ENCODE measurements at regions not wholly inside any gene's neighbourhood (a gene's known extent, or its start where the extent isn't known, plus 50 kb on each side); places are given as distances from the start of the nearest gene placed in this dataset.
A peak's percentile ranks its signal among the peaks of the same experiment; 100 is the strongest.
"Not testable (repeated sequence)": the region's sequence is repeated elsewhere in the genome, so short reads cannot be mapped to it uniquely, and the experiment has no call there.

DNA sequence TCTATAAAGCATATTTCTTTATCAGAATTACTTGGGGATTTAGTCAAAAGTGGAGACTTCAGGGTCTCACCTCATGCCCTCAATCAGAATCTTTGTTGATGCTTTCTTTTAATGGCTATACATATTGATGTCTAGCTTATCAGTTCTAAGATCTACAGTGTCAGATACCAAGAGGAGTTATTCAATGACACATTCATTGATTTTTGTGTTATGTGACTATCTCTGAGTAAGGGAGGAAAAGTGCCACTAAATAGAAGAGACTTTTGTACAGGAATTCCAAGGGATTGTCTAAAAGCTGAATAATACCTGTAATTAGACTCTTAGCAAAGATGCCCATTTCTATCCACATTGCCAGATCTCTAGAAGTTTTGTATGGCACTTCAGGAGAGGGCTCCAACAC is 87.2 kb downstream of the HLX start:
- no peaks in the 10 kb centered on the region for H3K9me2 ChIP-seq (replicated peaks; ENCODE audit: low read length)
- H3K4me3 ChIP-seq (ENCODE audit: low read length), result no peak overlapping the region
- peak overlapping the region; percentile 31 for H3K27ac ChIP-seq (ENCODE audit: low read length)
- peak overlapping the region; percentile 42 for H3K4me2 ChIP-seq (ENCODE audit: low read length)
- CTCF ChIA-PET, result no interaction called here
- no peaks in the 10 kb centered on the region for H3K27me3 ChIP-seq (ENCODE audit: low read length)
- no peaks in the 10 kb centered on the region for H3K9me3 ChIP-seq (ENCODE audit: low read length)
- BruUV-seq (replicated peaks), result no TSS peak
- H3K36me3 ChIP-seq (ENCODE audit: low read depth, low read length), result no peaks in the 10 kb centered on the region
- TF ChIP-seq EZH2phosphoT487 (IDR thresholded peaks at IDR 0.05; ENCODE audit: borderline replicate concordance, low read length), result no peak
- no peak for TF ChIP-seq EZH2 (IDR thresholded peaks at IDR 0.05; ENCODE audit: low read length, unreplicated experiment)
- TF ChIP-seq, protein P1, sequence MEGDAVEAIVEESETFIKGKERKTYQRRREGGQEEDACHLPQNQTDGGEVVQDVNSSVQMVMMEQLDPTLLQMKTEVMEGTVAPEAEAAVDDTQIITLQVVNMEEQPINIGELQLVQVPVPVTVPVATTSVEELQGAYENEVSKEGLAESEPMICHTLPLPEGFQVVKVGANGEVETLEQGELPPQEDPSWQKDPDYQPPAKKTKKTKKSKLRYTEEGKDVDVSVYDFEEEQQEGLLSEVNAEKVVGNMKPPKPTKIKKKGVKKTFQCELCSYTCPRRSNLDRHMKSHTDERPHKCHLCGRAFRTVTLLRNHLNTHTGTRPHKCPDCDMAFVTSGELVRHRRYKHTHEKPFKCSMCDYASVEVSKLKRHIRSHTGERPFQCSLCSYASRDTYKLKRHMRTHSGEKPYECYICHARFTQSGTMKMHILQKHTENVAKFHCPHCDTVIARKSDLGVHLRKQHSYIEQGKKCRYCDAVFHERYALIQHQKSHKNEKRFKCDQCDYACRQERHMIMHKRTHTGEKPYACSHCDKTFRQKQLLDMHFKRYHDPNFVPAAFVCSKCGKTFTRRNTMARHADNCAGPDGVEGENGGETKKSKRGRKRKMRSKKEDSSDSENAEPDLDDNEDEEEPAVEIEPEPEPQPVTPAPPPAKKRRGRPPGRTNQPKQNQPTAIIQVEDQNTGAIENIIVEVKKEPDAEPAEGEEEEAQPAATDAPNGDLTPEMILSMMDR (conservative IDR thresholded peaks at IDR 0.05; ENCODE audit: low read depth, low read length), result no peak
- no peak overlapping the region for H3K9ac ChIP-seq (ENCODE audit: low read length)
- no peaks in the 10 kb centered on the region for H3K79me2 ChIP-seq (ENCODE audit: low read length)
- intact Hi-C loops (cut with micrococcal nuclease), result no loop called here
- no peak overlapping the region for H2AFZ ChIP-seq (ENCODE audit: low read length)
- DNase-seq (peak; percentile 76), ATAC-seq (peak; percentile 59)
- peaks cover 7% of the 10 kb centered on the region for H3F3A ChIP-seq (ENCODE audit: low read length, unreplicated experiment)
- H3K4me1 ChIP-seq (ENCODE audit: insufficient read depth, low read length), result peaks cover 35% of the 10 kb centered on the region
- H4K20me1 ChIP-seq (ENCODE audit: low read length), result no peaks in the 10 kb centered on the region
- POLR2A ChIA-PET (ENCODE audit: unreplicated experiment), result no interaction called here

DNA sequence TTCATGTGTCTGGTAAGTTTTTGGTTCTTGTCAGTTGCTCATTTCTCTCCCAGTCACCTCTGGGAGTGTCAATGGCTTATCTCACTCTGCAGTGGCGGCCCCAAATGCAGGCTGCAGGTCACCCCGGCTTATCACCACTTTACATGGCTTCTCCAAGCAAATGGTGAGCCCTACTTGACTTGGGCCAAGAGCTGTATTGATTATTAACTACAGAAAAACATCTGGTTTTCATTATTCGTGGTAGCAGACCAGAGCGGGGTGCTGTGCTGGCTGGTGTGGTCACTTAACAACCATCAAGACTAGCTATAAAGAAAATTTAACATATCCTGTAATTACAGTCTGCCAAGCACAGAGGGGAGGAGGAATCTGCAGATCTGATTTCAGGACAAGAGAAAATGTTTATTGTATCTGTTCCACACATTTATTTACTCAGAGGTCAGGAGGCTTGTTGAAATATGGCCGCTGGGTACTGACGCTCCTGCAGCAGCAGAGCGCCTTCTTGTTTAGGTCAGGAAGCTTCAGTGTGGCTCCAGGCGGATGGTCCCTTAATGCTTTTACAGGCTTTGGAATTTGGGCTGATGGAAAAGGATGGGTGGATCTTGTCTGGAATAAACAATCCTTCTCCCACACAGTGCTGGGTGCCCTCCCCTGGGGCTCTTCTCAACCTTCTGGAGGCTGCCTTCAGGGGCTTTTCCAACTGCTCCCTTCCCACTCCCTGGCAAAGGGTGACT is 87.8 kb downstream of the HLX start:
- POLR2A ChIA-PET (ENCODE audit: unreplicated experiment), result no interaction called here
- CTCF ChIA-PET, result no interaction called here
- H3K9me3 ChIP-seq (ENCODE audit: low read length), result no peaks in the 10 kb centered on the region
- no peaks in the 10 kb centered on the region for H3K36me3 ChIP-seq (ENCODE audit: low read depth, low read length)
- H3K79me2 ChIP-seq (ENCODE audit: low read length), result no peaks in the 10 kb centered on the region
- H3K27ac ChIP-seq (ENCODE audit: low read length), result peak overlapping the region; percentile 31
- BruUV-seq (replicated peaks), result no TSS peak
- H3K9me2 ChIP-seq (replicated peaks; ENCODE audit: low read length), result no peaks in the 10 kb centered on the region
- H3K4me2 ChIP-seq (ENCODE audit: low read length), result peak overlapping the region; percentile 42
- H2AFZ ChIP-seq (ENCODE audit: low read length), result no peak overlapping the region
- intact Hi-C loops (cut with micrococcal nuclease), result no loop called here
- peaks cover 7% of the 10 kb centered on the region for H3F3A ChIP-seq (ENCODE audit: low read length, unreplicated experiment)
- ATAC-seq (peak; percentile 37; the same call in 1 of the 2 replicates), DNase-seq (no peak)
- no peaks in the 10 kb centered on the region for H4K20me1 ChIP-seq (ENCODE audit: low read length)
- TF ChIP-seq EZH2phosphoT487 (IDR thresholded peaks at IDR 0.05; ENCODE audit: borderline replicate concordance, low read length), result no peak
- TF ChIP-seq EZH2 (IDR thresholded peaks at IDR 0.05; ENCODE audit: low read length, unreplicated experiment), result no peak
- TF ChIP-seq, protein P1 (conservative IDR thresholded peaks at IDR 0.05; ENCODE audit: low read depth, low read length), result no peak
- no peak overlapping the region for H3K4me3 ChIP-seq (ENCODE audit: low read length)
- no peak overlapping the region for H3K9ac ChIP-seq (ENCODE audit: low read length)
- no peaks in the 10 kb centered on the region for H3K27me3 ChIP-seq (ENCODE audit: low read length)
- peaks cover 30% of the 10 kb centered on the region for H3K4me1 ChIP-seq (ENCODE audit: insufficient read depth, low read length)

DNA sequence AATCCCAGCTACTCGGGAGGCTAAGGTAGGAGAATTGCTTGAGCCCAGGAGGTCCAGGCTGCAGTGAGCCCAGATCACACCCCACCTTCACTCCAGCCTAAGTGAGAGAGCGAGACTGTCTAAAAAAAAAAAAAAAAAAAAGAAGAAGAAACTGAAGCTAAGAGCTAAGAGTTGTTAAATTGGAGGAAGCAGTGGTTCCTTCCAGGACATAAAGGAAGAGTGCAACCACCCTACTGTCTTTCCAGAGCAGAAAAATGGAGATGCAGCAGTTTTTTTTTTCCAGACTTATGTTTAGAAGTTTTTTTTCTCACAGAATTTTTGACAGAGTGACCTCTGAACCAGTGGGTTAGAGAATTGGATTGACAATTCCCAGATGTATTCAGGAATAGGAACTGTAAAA is 88.7 kb downstream of the HLX start:
- ATAC-seq (no peak), DNase-seq (no peak)
- POLR2A ChIA-PET (ENCODE audit: unreplicated experiment), result no interaction called here
- no TSS peak for BruUV-seq (replicated peaks)
- Histone ChIP-seq H3K27me3 (ENCODE audit: low read length) (no peaks in the 10 kb centered on the region), H4K20me1 (ENCODE audit: low read length) (no peaks in the 10 kb centered on the region), H3K79me2 (ENCODE audit: low read length) (no peaks in the 10 kb centered on the region), H2AFZ (ENCODE audit: low read length) (no peak overlapping the region), H3K9me3 (ENCODE audit: low read length) (no peaks in the 10 kb centered on the region), H3K4me2 (ENCODE audit: low read length) (no peak overlapping the region), H3F3A (ENCODE audit: low read length, unreplicated experiment) (peaks cover 1% of the 10 kb centered on the region), H3K4me1 (ENCODE audit: insufficient read depth, low read length) (peaks cover 21% of the 10 kb centered on the region), H3K9me2 (replicated peaks; ENCODE audit: low read length) (no peaks in the 10 kb centered on the region), H3K36me3 (ENCODE audit: low read depth, low read length) (no peaks in the 10 kb centered on the region), H3K9ac (ENCODE audit: low read length) (no peak overlapping the region), H3K4me3 (ENCODE audit: low read length) (no peak overlapping the region), H3K27ac (ENCODE audit: low read length) (no peak overlapping the region)
- CTCF ChIA-PET, result no interaction called here
- TF ChIP-seq, protein P1 (conservative IDR thresholded peaks at IDR 0.05; ENCODE audit: low read depth, low read length), result no peak
- no peak for TF ChIP-seq EZH2phosphoT487 (IDR thresholded peaks at IDR 0.05; ENCODE audit: borderline replicate concordance, low read length)
- no peak for TF ChIP-seq EZH2 (IDR thresholded peaks at IDR 0.05; ENCODE audit: low read length, unreplicated experiment)
- intact Hi-C loops (cut with micrococcal nuclease), result no loop called here

DNA sequence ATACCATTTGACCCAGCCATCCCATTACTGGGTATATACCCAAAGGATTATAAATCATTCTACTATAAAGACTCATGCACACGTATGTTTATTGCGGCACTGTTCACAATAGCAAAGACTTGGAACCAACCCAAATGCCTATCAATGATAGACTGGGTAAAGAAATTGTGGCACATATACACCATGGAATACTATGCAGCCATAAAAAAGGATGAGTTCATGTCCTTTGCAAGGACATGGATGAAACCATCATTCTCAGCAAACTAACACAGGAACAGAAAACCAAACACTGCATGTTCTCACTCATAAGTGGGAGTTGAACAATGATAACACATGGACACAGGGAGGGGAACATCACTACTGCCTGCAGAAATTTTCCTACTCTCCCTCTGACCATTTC is 90.0 kb downstream of the HLX start:
- H3K4me1 ChIP-seq (ENCODE audit: insufficient read depth, low read length), result peaks cover 17% of the 10 kb centered on the region
- H3F3A ChIP-seq (ENCODE audit: low read length, unreplicated experiment); H3K9me2 ChIP-seq (replicated peaks; ENCODE audit: low read length); H3K4me3 ChIP-seq (ENCODE audit: low read length); H2AFZ ChIP-seq (ENCODE audit: low read length); CTCF ChIA-PET; BruUV-seq (replicated peaks); H3K27ac ChIP-seq (ENCODE audit: low read length); ATAC-seq; H3K9me3 ChIP-seq (ENCODE audit: low read length); H3K27me3 ChIP-seq (ENCODE audit: low read length); H3K9ac ChIP-seq (ENCODE audit: low read length); H3K36me3 ChIP-seq (ENCODE audit: low read depth, low read length); POLR2A ChIA-PET (ENCODE audit: unreplicated experiment); H3K79me2 ChIP-seq (ENCODE audit: low read length); DNase-seq; H4K20me1 ChIP-seq (ENCODE audit: low read length); H3K4me2 ChIP-seq (ENCODE audit: low read length); intact Hi-C loops (cut with micrococcal nuclease): not testable (repeated sequence)

All from PC-3 (cell line).